Stimulated activated CD8-positive, alpha-beta memory T cell treated with anti-CD3 and anti-CD28 coated beads, Interleukin-15, amount 100 ng/mL, for 48 hours (primary cell): ENCODE measurements at regions not wholly inside any gene's neighbourhood (a gene's known extent, or its start where the extent isn't known, plus 50 kb on each side); places are given as distances from the start of the nearest gene placed in this dataset.
A peak's percentile ranks its signal among the peaks of the same experiment; 100 is the strongest.

Experiments used
- DNase-seq, 2 donors: peaks; one replicate each; pipeline ENCODE4 v3.0.0-alpha.2; 2020; ENCODE audit warnings: low read depth in 2 of 2

- DNase-seq, result no peak
Observed at GRCh38 chr3:127375151-127375930, 87.5 kb upstream of the PRR20G start.

GRCh38 chr3:127374086-127375010, 86.5 kb upstream of the PRR20G start:
- DNase-seq, result peak in 1 of 2 donors; percentile 6

- DNase-seq, result no peak
Observed at GRCh38 chr3:127373441-127374085, 85.7 kb upstream of the PRR20G start.

GRCh38 chr3:127371846-127372245, 84.0 kb upstream of the PRR20G start:
- DNase-seq, result no peak

- DNase-seq, result no peak
Observed at GRCh38 chr3:127371334-127371733, 83.5 kb upstream of the PRR20G start.

GRCh38 chr3:127370906-127371305, 83.1 kb upstream of the PRR20G start:
- DNase-seq, result no peak

GRCh38 chr3:127369356-127369935, 81.6 kb upstream of the PRR20G start:
- no peak for DNase-seq

GRCh38 chr3:127368186-127369032, 80.6 kb upstream of the PRR20G start:
- DNase-seq, result no peak

- no peak for DNase-seq
Observed at GRCh38 chr3:127367593-127367992, 79.7 kb upstream of the PRR20G start.

- DNase-seq, result no peak
Observed at GRCh38 chr3:127366383-127366782, 78.5 kb upstream of the PRR20G start.

GRCh38 chr3:127365163-127365798, 77.4 kb upstream of the PRR20G start:
- no peak for DNase-seq

- no peak for DNase-seq
Observed at GRCh38 chr3:127363891-127364290, 76.0 kb upstream of the PRR20G start.

- no peak for DNase-seq
Observed at GRCh38 chr3:127363171-127363570, 75.3 kb upstream of the PRR20G start.

- no peak for DNase-seq
Observed at GRCh38 chr3:127360647-127361046, 72.8 kb upstream of the PRR20G start.

GRCh38 chr3:127358641-127359040, 70.8 kb upstream of the PRR20G start:
- no peak for DNase-seq

GRCh38 chr3:127356381-127356780, 68.5 kb upstream of the PRR20G start:
- no peak for DNase-seq

- DNase-seq, result no peak
Observed at GRCh38 chr3:127354761-127355160, 66.9 kb upstream of the PRR20G start.

- no peak for DNase-seq
Observed at GRCh38 chr3:127352612-127353011, 64.8 kb upstream of the PRR20G start.

- DNase-seq, result no peak
Observed at GRCh38 chr3:127351775-127352350, 64.0 kb upstream of the PRR20G start.

- no peak for DNase-seq
Observed at GRCh38 chr3:127351321-127351720, 63.5 kb upstream of the PRR20G start.
